Thymus (tissue), 11 donors: ENCODE measurements at regions not wholly inside any gene's neighbourhood (a gene's known extent, or its start where the extent isn't known, plus 50 kb on each side); places are given as distances from the start of the nearest gene placed in this dataset.

Experiments used
- DNase-seq, 9 donors: peaks; one replicate each; pipeline ENCODE4 v3.0.0-alpha.2; 2013; ENCODE audit warnings: low spot score in 9 of 9, low read depth in 6 of 9, missing footprints in 1 of 9
- H3K27ac ChIP-seq, 2 donors: one replicate each; pipeline ENCODE4 v1.5.1; 2013; ENCODE audit warnings: control low read depth in 1 of 2, low read depth in 1 of 2, low read length in 1 of 2, mild to moderate bottlenecking in 1 of 2, moderate library complexity in 1 of 2
- H3K27me3 ChIP-seq, 2 donors: one replicate each; pipeline ENCODE4 v1.5.1; 2013; ENCODE audit warnings: low read length in 1 of 2; ENCODE audit not compliant: control insufficient read depth in 2 of 2, insufficient read depth in 1 of 2
- H3K36me3 ChIP-seq, 2 donors: one replicate each; pipeline ENCODE4 v1.5.1; 2013; ENCODE audit warnings: low read length in 1 of 2, mild to moderate bottlenecking in 1 of 2, moderate library complexity in 1 of 2; ENCODE audit not compliant: control insufficient read depth in 2 of 2, insufficient read depth in 2 of 2
- H3K4me1 ChIP-seq, 2 donors: one replicate each; pipeline ENCODE4 v1.5.1; 2013; ENCODE audit warnings: low read length in 2 of 2; ENCODE audit not compliant: control insufficient read depth in 2 of 2, insufficient read depth in 2 of 2
- H3K4me3 ChIP-seq, 2 donors: one replicate each; pipeline ENCODE4 v1.5.1; 2013; ENCODE audit warnings: low read length in 2 of 2, control low read depth in 1 of 2, mild to moderate bottlenecking in 1 of 2
- H3K9me3 ChIP-seq, 2 donors: one replicate each; pipeline ENCODE4 v1.5.1; 2013; ENCODE audit warnings: low read length in 1 of 2, mild to moderate bottlenecking in 1 of 2; ENCODE audit not compliant: control insufficient read depth in 2 of 2, insufficient read depth in 1 of 2
- WGBS: extraction: QIAGEN DNeasy Blood & Tissue Kit; methylation state at CpG from one replicate; pipeline ENCODE4 v1.1.7; 2013; 5-methylcytosine and 5-hydroxymethylcytosine counted together
- donor health status: healthy.

DNA sequence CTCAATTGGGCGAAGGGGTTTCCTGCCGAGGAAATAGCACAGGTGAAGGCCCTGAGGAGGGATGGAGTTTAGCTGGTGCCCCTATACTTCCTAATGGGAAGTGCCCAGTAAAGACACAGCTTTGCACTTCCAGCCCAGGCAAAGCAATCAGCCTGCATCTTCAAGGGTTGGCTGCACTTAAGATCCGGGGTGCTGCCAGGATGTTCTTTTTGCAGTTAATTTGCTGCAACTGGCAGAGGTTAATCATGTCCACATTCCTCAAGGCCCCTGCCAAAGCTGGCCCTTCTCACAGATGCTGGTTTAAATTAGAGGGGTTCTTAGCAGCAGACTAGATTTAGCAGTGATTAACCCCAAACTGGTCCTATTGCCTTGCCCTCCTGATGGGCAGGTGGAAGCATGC, 137.7 kb upstream of the NAV2 start:
- peaks cover 0 to 3% of the 10 kb centered on the region in 2 donors for H3K4me1 ChIP-seq
- 59% methylated on average over 3 of the region's 3 CpGs for WGBS

DNA sequence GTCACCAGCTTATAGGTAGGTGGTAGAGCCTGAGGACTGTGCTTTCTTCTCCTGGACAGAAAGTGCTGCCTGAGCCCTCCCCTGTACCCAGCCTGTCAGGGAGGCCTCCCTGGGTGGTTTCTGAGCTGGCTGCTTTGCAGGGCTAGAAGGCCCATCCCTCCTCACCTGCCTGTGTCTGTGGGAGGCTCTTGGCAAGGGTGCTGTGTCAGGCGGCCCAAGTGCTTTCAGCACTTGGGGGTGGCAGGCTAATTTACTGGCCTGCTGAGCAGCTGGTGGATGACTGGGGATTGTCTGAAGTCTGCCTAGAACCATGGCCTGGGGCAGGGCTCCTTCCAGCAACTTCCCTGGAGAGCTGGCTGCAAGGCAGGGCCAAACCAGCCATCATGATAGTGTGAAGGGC, 139.0 kb upstream of the NAV2 start:
- 82% methylated on average over 1 of the region's 1 CpG for WGBS
- DNase-seq: no peak
- H3K4me3 ChIP-seq: no peak overlapping the region
- H3K36me3 ChIP-seq: no peaks in the 10 kb centered on the region
- no peaks in the 10 kb centered on the region for H3K27me3 ChIP-seq
- no peaks in the 10 kb centered on the region for H3K9me3 ChIP-seq
- peaks cover 0 to 3% of the 10 kb centered on the region in 2 donors for H3K4me1 ChIP-seq
- no peak overlapping the region for H3K27ac ChIP-seq

More for the DNA sequence above, 137.7 kb upstream of the NAV2 start:
- Histone ChIP-seq H3K27me3 (no peaks in the 10 kb centered on the region), H3K36me3 (no peaks in the 10 kb centered on the region), H3K27ac (no peak overlapping the region), H3K9me3 (no peaks in the 10 kb centered on the region), H3K4me3 (no peak overlapping the region)
- no peak for DNase-seq

DNA sequence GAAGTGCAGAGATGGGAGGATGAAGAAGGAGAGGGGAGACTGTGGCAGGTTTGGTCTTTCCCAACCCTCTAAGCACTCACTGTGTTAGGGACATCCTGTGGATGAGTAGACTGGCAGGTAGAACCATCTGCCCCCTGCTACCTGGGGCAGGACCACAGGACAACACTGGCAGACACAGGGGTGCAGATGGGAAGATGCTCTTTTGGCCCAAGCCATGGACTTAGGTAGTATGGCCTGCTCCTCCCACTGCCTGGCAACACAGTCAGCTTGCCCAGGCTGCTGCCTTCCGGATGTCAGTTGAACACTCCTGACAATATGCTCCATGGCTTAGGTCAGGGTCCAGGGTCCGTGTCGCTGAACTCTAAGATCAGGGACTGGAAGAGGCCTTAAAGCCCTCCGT, 140.7 kb upstream of the NAV2 start:
- 97% methylated on average over 4 of the region's 4 CpGs for WGBS
- DNase-seq: no peak
- Histone ChIP-seq H3K4me3 (no peak overlapping the region), H3K4me1 (no peaks in the 10 kb centered on the region), H3K9me3 (no peaks in the 10 kb centered on the region), H3K27me3 (no peaks in the 10 kb centered on the region), H3K27ac (no peak overlapping the region), H3K36me3 (no peaks in the 10 kb centered on the region)

- H3K9me3 ChIP-seq: no peaks in the 10 kb centered on the region
- no peaks in the 10 kb centered on the region for H3K27me3 ChIP-seq
- H3K4me3 ChIP-seq: no peak overlapping the region
- H3K4me1 ChIP-seq: no peaks in the 10 kb centered on the region
- DNase-seq: no peak
- no peaks in the 10 kb centered on the region for H3K36me3 ChIP-seq
- H3K27ac ChIP-seq: no peak overlapping the region
- WGBS: 96% methylated on average over 1 of the region's 1 CpG
Observed at GRCh38 chr11:19570889-19571288, 141.7 kb upstream of the NAV2 start.

GRCh38 chr11:19567996-19568395, 144.6 kb upstream of the NAV2 start:
- H3K4me1 ChIP-seq: no peaks in the 10 kb centered on the region

DNA sequence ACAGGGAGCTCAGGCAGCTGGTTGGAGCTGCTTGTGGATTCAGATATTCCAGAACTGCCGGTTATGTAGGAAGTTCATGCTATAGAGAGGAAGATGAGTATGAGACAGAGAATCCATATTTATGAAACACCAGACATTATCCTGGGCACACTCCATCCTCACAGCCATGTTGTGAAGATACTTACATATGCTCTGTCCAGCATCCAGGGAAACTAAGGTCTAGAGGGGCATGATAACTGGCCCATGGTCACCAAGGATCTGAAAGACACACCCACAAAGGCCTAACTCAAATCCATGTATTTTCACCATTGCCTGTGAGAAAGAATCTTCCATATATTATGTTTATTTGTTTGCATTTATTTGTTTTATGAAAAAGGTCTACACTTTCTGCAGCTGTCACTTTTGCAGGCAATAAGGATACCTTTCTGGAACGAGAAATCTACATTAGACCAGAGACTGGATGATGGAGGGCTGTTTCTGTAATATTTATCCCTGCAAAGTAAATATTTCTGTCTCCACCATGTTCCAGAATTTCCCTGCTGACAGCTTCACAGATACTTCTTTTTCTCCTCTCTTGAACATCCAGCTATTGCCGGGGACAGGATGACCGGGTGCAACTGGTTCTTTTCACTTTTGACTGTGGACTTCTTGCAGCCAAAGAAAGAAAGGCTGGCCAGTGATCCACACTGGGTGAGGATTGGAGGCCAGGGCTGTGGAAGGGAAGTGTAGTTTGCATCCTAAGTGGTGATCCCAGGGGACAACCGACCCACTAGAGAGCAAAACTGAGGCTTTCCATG, 145.9 kb upstream of the NAV2 start:
- Histone ChIP-seq H3K4me3 (no peak overlapping the region), H3K36me3 (no peaks in the 10 kb centered on the region), H3K4me1 (no peaks in the 10 kb centered on the region), H3K27ac (no peak overlapping the region), H3K9me3 (no peaks in the 10 kb centered on the region), H3K27me3 (peaks cover 0 to 6% of the 10 kb centered on the region in 2 donors)
- DNase-seq: no peak
- WGBS: 93% methylated on average over 5 of the region's 5 CpGs

More at GRCh38 chr11:19567996-19568395, 144.6 kb upstream of the NAV2 start:
- WGBS: 95% methylated on average over 3 of the region's 3 CpGs
- Histone ChIP-seq H3K36me3 (no peaks in the 10 kb centered on the region), H3K27me3 (peaks cover 0 to 6% of the 10 kb centered on the region in 2 donors), H3K9me3 (no peaks in the 10 kb centered on the region), H3K27ac (no peak overlapping the region), H3K4me3 (no peak overlapping the region)
- no peak for DNase-seq

DNA sequence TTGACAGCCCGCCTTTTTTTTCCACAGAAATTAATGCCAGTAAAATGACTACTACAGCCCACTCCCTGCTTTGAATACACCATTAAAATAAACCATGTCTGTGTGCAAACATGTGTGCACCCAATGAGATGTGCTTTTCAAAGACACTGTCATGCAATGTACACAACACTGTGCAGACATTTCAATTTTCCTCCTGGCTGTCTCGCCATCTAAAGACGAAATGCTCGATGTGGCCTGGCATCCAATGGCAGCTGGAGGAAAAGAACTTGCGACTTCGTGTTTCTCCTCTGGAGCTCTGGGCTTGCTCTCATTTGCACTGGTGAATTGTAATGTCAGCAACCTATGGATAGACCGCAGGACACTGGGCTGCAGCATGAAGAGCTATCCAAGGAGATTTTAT, 147.0 kb upstream of the NAV2 start:
- Histone ChIP-seq H3K4me3 (no peak overlapping the region), H3K9me3 (no peaks in the 10 kb centered on the region), H3K36me3 (no peaks in the 10 kb centered on the region), H3K27ac (no peak overlapping the region), H3K4me1 (no peaks in the 10 kb centered on the region), H3K27me3 (peaks cover 2 to 6% of the 10 kb centered on the region in 2 donors)
- no peak for DNase-seq
- WGBS: 97% methylated on average over 7 of the region's 7 CpGs

DNA sequence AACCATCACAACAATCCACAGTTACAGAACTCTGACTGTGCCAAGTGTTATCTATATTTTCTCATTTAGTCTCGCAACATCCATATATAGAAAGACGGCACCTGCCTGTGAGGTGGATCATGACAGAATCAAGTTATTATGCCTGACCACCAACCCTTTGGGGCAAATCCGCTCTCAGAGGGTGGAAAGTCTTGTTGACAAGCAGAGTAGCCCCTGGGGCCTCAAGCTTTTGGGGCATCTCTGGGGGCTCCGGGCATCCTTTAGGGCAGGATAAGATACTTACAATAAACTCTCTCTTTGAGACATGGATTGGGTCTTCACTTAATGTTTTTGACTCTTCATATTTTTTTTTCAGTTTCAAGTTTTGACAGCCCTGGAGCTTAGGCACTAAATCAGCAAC, 150.5 kb upstream of the NAV2 start:
- Histone ChIP-seq H3K4me3 (no peak overlapping the region), H3K36me3 (no peaks in the 10 kb centered on the region), H3K9me3 (no peaks in the 10 kb centered on the region), H3K4me1 (no peaks in the 10 kb centered on the region), H3K27me3 (peaks cover 2 to 6% of the 10 kb centered on the region in 2 donors), H3K27ac (no peak overlapping the region)
- 98% methylated on average over 4 of the region's 4 CpGs for WGBS
- no peak for DNase-seq

DNA sequence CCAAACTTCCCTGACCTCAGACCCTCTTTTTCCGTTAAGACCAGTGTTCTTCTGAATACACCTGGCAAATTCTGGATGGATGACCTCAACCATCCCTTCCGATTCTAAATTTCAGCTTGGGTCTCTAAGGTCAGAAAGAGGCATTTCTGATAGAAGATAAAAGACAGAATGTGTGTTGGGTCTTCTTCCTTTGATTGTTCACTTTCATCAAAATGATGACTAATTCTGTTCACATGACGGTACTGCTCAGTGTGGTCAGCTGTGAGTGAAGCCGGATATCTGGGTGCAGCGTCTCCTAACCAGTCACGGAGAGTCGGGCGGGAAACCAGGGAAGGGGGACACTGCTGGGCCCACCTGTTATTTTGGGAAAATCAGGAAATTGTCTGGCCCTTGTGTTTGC, 151.6 kb upstream of the NAV2 start:
- Histone ChIP-seq H3K9me3 (no peaks in the 10 kb centered on the region), H3K4me1 (no peaks in the 10 kb centered on the region), H3K27ac (no peak overlapping the region), H3K27me3 (peaks cover 2 to 6% of the 10 kb centered on the region in 2 donors), H3K36me3 (no peaks in the 10 kb centered on the region), H3K4me3 (no peak overlapping the region)
- WGBS: 89% methylated on average over 8 of the region's 8 CpGs
- no peak for DNase-seq
